Neural crest cell (in vitro differentiated cells): ENCODE measurements at regions not wholly inside any gene's neighbourhood (a gene's known extent, or its start where the extent isn't known, plus 50 kb on each side); places are given as distances from the start of the nearest gene placed in this dataset.

Experiments
- DNase-seq: peaks from one replicate; pipeline ENCODE4 v3.0.0; 2021; ENCODE audit warnings: low read depth, mixed read lengths, low spot score
- H3K27ac Mint-ChIP-seq: one replicate; pipeline ENCODE4 v1.8.0; 2021; ENCODE audit warnings: mild to moderate bottlenecking, mixed read lengths; ENCODE audit not compliant: unreplicated experiment
- H3K27me3 Mint-ChIP-seq: 2 replicates; pipeline ENCODE4 v1.8.0; 2021; ENCODE audit warnings: low read depth, mild to moderate bottlenecking, mixed read lengths
- H3K36me3 Mint-ChIP-seq: 2 replicates; pipeline ENCODE4 v1.8.0; 2021; ENCODE audit warnings: low read depth, mild to moderate bottlenecking, mixed read lengths
- H3K4me1 Mint-ChIP-seq: 2 replicates; pipeline ENCODE4 v1.8.0; 2021; ENCODE audit warnings: mixed read lengths
- H3K4me3 Mint-ChIP-seq: one replicate; pipeline ENCODE4 v1.8.0; 2021; ENCODE audit warnings: mild to moderate bottlenecking, mixed read lengths
- H3K9me3 Mint-ChIP-seq: 2 replicates; pipeline ENCODE4 v1.8.0; 2021; ENCODE audit warnings: mixed read lengths
- TF ChIP-seq, protein P1 (sequence below): fragments of 200-600 bp; sonication (generic); conservative IDR thresholded peaks from 2 replicates; pipeline ENCODE4 v1.5.0; 2021; ENCODE audit warnings: antibody characterized with exemption, mild to moderate bottlenecking

DNA sequence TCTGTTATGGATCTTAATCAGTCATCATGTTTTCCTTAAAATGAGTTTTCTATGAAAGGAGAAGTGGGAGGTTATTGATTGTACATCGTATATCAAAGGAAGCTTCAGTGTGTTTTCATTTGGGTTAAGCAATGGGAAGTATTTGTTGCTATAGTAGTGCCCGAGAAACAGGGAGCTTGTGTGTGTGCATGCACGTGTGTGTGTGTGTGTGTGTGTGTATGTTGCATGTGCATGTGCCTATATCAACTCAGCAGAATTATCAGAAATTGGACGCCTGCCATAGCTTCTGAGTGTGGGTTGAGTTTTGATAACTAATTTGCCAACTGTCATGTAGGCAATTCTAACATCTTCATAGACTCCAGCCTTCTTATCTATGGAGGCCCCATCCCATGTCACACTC, 246.1 kb upstream of the CRY1 start:
- Mint-ChIP-seq H3K9me3 (no peaks in the 10 kb centered on the region), H3K36me3 (no peaks in the 10 kb centered on the region), H3K4me3 (no peak overlapping the region), H3K27me3 (peaks cover 13% of the 10 kb centered on the region), H3K27ac (no peak overlapping the region), H3K4me1 (no peaks in the 10 kb centered on the region)
- TF ChIP-seq, protein P1, sequence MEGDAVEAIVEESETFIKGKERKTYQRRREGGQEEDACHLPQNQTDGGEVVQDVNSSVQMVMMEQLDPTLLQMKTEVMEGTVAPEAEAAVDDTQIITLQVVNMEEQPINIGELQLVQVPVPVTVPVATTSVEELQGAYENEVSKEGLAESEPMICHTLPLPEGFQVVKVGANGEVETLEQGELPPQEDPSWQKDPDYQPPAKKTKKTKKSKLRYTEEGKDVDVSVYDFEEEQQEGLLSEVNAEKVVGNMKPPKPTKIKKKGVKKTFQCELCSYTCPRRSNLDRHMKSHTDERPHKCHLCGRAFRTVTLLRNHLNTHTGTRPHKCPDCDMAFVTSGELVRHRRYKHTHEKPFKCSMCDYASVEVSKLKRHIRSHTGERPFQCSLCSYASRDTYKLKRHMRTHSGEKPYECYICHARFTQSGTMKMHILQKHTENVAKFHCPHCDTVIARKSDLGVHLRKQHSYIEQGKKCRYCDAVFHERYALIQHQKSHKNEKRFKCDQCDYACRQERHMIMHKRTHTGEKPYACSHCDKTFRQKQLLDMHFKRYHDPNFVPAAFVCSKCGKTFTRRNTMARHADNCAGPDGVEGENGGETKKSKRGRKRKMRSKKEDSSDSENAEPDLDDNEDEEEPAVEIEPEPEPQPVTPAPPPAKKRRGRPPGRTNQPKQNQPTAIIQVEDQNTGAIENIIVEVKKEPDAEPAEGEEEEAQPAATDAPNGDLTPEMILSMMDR = no peak
- DNase-seq = no peak

DNA sequence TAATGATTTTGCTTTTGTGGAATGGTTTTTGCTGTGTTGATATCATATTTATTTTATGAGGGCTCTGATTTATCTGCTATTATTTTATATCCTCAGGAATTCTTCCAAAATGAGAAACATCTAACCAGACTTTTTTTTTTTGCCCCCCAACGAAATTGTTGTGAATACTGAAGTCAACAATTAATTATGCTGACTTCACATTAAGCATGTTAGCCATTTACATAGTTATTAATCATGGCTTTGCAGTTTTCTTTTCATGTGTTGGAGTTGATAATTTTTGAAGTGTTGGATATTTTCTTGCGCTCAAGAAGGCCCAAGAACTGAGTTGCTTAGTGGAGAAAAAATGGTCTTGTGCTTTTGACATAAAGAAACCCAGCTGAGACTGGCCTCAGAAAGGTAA, 246.6 kb upstream of the CRY1 start:
- Mint-ChIP-seq H3K4me1 (no peaks in the 10 kb centered on the region), H3K4me3 (no peak overlapping the region), H3K27me3 (peaks cover 13% of the 10 kb centered on the region), H3K36me3 (no peaks in the 10 kb centered on the region), H3K9me3 (no peaks in the 10 kb centered on the region), H3K27ac (no peak overlapping the region)
- no peak for DNase-seq
- TF ChIP-seq, protein P1 = no peak

DNA sequence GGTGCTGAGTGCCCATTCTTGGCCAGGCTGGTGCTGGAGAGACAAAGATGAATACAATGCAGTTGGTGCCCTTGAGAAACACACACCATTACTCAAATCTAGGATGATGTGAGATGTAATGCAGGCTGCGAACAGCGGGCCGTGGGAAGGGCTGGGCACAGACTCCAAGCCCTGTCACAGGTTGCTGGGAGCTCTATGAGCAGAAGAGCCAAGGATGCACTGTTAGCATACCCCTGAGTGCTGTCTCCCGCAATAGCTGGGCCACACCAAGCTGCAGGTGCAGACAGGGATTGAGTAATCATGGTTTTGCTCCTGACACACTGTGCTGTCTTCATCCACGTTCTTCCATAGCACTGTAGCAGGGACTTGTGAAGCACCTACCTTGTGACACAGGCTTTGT, 247.5 kb upstream of the CRY1 start:
- no peak overlapping the region for H3K27ac Mint-ChIP-seq
- H3K4me3 Mint-ChIP-seq = no peak overlapping the region
- DNase-seq = no peak
- no peaks in the 10 kb centered on the region for H3K4me1 Mint-ChIP-seq
- H3K27me3 Mint-ChIP-seq = peaks cover 10% of the 10 kb centered on the region
- H3K9me3 Mint-ChIP-seq = no peaks in the 10 kb centered on the region
- TF ChIP-seq, protein P1 = no peak
- no peaks in the 10 kb centered on the region for H3K36me3 Mint-ChIP-seq

DNA sequence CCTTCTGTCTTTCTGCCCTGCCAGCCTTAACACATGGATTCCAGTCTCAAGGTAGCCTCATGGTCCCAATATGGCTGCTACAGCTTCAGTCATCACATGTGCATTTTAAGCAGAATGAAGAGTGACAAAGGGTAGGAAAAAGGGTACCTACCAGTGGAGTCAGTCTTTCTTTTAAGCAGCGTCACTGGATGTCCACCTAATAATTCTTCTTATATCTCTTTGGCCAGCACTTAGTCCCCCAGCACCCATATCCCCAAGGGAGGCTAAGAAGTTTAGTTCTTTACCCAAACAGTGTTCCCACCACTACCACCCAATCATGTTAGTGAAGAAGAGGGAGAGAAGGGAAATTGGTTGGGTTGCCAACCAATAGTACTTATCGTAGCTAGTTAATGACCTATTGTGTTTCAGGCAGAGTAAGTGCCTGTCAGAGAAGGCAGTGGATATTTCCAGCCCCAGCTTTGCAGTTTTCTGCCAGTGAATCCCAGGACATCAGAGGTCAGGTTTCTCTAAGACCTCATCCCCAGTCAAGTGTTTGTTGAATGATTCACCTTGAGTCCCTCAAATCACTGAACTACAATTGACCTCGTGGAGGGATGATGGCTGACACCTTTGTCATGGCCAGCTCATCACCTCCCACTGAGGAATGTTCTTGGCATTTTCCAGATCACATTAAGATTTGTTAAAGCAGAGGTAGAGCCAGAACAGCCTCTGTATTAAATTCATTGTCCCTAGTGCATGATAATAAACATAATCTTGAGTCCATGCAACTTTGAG, 250.9 kb upstream of the CRY1 start:
- peaks cover 7% of the 10 kb centered on the region for H3K27me3 Mint-ChIP-seq
- no peak overlapping the region for H3K4me3 Mint-ChIP-seq
- no peak overlapping the region for H3K27ac Mint-ChIP-seq
- H3K4me1 Mint-ChIP-seq = peaks cover 4% of the 10 kb centered on the region
- H3K36me3 Mint-ChIP-seq = no peaks in the 10 kb centered on the region
- H3K9me3 Mint-ChIP-seq = no peaks in the 10 kb centered on the region
- DNase-seq = no peak
- TF ChIP-seq, protein P1 = no peak

DNA sequence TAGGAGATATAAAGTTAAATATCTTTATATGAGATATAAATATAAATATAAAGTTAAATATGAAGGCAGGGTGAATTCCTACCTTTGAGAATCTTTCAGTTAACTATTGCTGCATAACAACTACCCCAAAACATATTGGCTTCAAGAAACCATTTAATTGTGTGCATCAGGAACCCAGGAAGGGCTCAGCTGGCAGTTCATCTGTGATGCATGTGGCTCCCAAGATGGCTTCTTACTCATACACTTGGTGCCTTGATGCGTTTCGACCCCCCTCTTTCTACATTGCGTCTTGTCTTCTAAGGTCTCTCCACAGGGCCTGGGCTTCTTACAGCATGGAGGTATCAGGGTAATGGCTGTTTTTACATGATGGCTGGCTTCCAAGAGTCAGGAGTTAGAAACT, 253.9 kb upstream of the CRY1 start:
- no peak for DNase-seq
- H3K27me3 Mint-ChIP-seq = peaks cover 7% of the 10 kb centered on the region
- no peak overlapping the region for H3K27ac Mint-ChIP-seq
- TF ChIP-seq, protein P1 = no peak
- H3K36me3 Mint-ChIP-seq = no peaks in the 10 kb centered on the region
- H3K4me3 Mint-ChIP-seq = no peak overlapping the region
- no peaks in the 10 kb centered on the region for H3K9me3 Mint-ChIP-seq
- H3K4me1 Mint-ChIP-seq = peaks cover 5% of the 10 kb centered on the region
